Activated CD4-positive, alpha-beta T cell treated with anti-CD3 and anti-CD28 coated beads, Interleukin-2, amount 50 U/mL, for 48 hours (primary cell): ENCODE measurements at regions not wholly inside any gene's neighbourhood (a gene's known extent, or its start where the extent isn't known, plus 50 kb on each side); places are given as distances from the start of the nearest gene placed in this dataset.

Experiments used
- DNase-seq, 2 experiments: peaks; one replicate each; pipeline ENCODE4 v3.0.0-alpha.2; 2020

GRCh38 chr1:207971331-207972219 lies 60.6 kb upstream of the CD34 start:
- no peak for DNase-seq

GRCh38 chr1:207970329-207971233 lies 59.7 kb upstream of the CD34 start:
- DNase-seq, result no peak

- DNase-seq, result no peak
Measured at GRCh38 chr1:207969528-207969927, 58.6 kb upstream of the CD34 start.

GRCh38 chr1:207968521-207969009 lies 57.6 kb upstream of the CD34 start:
- no peak for DNase-seq

- no peak for DNase-seq
Measured at GRCh38 chr1:207967703-207968102, 56.8 kb upstream of the CD34 start.

- no peak for DNase-seq
Measured at GRCh38 chr1:207966521-207966920, 55.6 kb upstream of the CD34 start.

GRCh38 chr1:207965392-207966387 lies 54.8 kb upstream of the CD34 start:
- DNase-seq, result no peak

- DNase-seq, result no peak
Measured at GRCh38 chr1:207964195-207964966, 53.5 kb upstream of the CD34 start.

- DNase-seq, result peak; percentile 81 to 85
Measured at GRCh38 chr1:207963427-207964194, 52.7 kb upstream of the CD34 start.

- peak; percentile 35 to 44 for DNase-seq
Measured at GRCh38 chr1:207962716-207963426, 51.9 kb upstream of the CD34 start.
